WTC11 (cell line): ENCODE measurements at regions not wholly inside any gene's neighbourhood (a gene's known extent, or its start where the extent isn't known, plus 50 kb on each side); places are given as distances from the start of the nearest gene placed in this dataset.

Experiments
- FOXJ3 ChIP-seq: sonication (generic); formaldehyde crosslinking; IDR thresholded peaks from 2 replicates; pipeline ENCODE4 v1.9.0; 2021; ENCODE audit warnings: missing genetic modification reagents, mild to moderate bottlenecking, borderline replicate concordance
- TF ChIP-seq, protein P1 (sequence below): sonication (generic); formaldehyde crosslinking; conservative IDR thresholded peaks from 2 replicates; pipeline ENCODE4 v1.8.1; 2022; ENCODE audit warnings: mild to moderate bottlenecking, missing genetic modification reagents
- TF ChIP-seq, protein P2 (sequence below): fragments of 200-600 bp; IDR thresholded peaks from 2 replicates; pipeline ENCODE4 v1.8.0; 2022; ENCODE audit warnings: antibody characterized with exemption

DNA sequence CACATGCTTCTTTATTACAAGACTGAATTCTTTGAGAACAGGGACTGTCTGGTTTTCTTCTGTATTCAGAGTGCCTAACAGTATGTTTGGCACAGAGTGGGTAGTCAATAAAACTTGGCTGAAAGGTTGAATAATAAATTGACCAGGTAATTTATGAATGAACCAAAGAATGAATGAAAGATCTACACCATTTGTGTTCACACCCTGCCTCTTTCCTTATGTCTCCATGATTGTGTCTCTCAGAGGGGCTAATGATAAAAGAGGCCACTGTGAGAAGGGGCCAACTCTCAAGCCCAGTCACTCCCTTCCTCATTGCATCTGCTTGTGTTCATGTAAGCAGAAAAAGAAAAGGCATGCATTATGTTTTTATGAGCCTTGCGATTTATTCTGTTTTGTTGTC is 569.7 kb upstream of the TENM4 start:
- TF ChIP-seq, protein P1, sequence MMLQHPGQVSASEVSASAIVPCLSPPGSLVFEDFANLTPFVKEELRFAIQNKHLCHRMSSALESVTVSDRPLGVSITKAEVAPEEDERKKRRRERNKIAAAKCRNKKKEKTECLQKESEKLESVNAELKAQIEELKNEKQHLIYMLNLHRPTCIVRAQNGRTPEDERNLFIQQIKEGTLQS (CRISPR knock-in tag): no peak
- TF ChIP-seq, protein P2, sequence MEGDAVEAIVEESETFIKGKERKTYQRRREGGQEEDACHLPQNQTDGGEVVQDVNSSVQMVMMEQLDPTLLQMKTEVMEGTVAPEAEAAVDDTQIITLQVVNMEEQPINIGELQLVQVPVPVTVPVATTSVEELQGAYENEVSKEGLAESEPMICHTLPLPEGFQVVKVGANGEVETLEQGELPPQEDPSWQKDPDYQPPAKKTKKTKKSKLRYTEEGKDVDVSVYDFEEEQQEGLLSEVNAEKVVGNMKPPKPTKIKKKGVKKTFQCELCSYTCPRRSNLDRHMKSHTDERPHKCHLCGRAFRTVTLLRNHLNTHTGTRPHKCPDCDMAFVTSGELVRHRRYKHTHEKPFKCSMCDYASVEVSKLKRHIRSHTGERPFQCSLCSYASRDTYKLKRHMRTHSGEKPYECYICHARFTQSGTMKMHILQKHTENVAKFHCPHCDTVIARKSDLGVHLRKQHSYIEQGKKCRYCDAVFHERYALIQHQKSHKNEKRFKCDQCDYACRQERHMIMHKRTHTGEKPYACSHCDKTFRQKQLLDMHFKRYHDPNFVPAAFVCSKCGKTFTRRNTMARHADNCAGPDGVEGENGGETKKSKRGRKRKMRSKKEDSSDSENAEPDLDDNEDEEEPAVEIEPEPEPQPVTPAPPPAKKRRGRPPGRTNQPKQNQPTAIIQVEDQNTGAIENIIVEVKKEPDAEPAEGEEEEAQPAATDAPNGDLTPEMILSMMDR: no peak
- no peak for TF ChIP-seq FOXJ3 (CRISPR knock-in tag)
